ENCODE measurements at regions not wholly inside any gene's neighbourhood (a gene's known extent, or its start where the extent isn't known, plus 50 kb on each side); places are given as distances from the start of the nearest gene placed in this dataset.
"Not testable (repeated sequence)": the region's sequence is repeated elsewhere in the genome, so short reads cannot be mapped to it uniquely, and the experiment has no call there.

DNA sequence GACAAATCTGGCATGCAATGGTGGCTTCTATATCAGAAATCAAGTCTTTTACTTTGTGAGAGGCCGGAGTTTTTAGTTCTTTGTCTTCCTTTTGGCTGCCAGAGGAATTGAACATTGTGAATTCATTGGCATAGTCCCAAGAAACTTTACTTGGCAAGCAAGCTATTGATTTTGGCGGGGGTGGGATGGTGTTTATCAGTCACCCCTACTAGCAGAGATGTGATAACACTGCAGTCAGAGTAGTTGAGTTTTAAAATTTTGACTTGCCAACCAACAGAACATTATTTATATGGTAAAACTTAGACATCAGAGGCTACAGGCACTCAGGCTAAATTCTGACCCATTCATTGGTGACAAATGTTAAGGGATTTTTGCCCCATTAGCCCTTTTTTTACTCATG lies 129.7 kb downstream of the FAM72C start:
- DNase-seq (ENCODE audit: low read depth in 2 of 2, low spot score in 1 of 2) = not testable (repeated sequence)

DNA sequence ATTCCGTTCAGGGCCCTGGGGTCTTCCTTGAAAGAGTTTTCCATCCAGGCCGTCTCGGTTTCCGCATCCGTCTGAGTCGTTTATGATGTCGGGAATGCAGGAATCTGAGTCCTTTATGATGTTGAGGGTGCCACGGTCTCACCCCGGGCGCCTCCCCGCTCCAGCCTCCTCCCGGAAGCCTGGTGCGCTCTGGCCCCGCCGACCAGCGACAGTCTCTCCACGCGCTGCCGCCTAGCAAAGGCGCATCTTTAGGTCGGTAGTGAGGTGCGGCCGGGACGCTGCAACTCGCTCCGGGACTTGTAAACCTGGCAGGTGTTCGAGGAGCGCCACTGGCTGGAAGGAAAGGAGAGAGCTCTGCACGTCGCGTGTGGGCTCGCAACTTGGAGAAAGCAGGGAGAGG lies 132.6 kb downstream of the FAM72C start:
- DNase-seq (ENCODE audit: low read depth in 2 of 2, low spot score in 1 of 2) = not testable (repeated sequence)

DNA sequence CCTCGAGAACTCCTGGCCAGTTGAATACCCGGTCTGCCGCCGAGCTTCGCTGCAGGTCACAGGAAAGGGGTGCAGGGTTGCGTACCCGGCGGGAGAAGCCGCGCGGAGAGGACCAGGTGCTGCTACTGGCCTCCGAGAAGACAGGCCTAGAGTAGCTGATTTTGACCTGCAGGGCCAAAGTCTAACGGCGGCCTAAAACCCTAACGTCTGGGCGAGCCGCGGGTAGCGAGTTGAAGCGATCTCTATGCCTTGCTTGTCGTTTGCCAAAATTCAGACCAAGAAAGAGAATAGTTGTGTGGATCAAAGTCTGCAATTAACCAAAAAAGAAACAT lies 133.2 kb downstream of the FAM72C start:
- not testable (repeated sequence) for DNase-seq (ENCODE audit: low read depth in 2 of 2, low spot score in 1 of 2)

DNA sequence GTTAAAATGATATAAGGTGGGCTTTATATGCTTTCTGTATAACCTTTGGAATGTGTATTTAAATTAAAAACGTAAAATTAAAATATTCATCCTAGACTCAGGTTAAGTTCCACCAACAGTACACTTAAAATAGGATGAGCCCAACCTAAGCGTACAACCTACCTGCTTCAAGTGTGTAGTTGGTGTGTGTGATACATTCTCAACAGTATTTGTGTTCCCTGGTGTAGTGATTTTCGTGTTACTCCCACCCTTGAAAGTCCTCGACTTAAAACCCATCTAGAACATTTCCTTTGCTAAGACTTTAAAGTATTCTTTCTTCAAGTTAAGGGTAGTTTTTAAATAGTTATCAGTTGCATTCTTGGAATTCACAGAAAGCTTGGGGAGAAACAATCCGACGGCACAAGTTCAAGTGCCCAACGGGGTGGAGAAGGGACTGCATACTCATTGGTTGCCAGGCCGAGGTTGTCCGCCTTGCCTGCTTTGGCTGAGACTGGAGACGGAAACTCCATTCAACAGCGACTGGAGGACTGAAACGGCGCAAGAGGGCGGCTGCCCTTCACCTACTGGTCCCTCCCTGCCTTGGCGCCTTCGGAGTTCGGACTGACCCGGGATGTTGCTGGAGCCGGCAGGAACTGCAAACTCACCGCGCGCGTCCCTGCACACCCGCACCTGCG lies 133.7 kb downstream of the FAM72C start:
- DNase-seq (ENCODE audit: low read depth in 2 of 2, low spot score in 1 of 2) = not testable (repeated sequence)

DNA sequence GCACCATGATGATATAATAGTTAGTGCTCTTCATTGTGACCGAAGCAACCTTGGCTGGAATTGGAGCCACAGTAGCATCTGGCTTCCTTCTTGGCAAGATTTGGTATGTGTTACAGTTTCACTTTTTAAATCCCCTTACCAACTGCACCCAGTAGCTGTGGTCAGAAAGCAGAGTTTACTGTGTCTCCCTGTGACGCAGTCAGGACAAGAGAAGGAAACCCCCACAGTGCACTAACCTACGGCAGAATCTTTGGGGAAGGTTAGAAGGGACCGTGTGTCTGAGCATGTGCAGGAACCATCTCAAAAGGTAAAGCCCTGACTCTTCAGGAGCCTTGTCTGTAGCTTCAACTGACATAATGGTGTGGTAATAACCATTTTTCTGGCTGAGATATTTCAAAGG lies 138.4 kb downstream of the FAM72C start:
- DNase-seq (ENCODE audit: low read depth in 2 of 2, low spot score in 1 of 2) = not testable (repeated sequence)

DNA sequence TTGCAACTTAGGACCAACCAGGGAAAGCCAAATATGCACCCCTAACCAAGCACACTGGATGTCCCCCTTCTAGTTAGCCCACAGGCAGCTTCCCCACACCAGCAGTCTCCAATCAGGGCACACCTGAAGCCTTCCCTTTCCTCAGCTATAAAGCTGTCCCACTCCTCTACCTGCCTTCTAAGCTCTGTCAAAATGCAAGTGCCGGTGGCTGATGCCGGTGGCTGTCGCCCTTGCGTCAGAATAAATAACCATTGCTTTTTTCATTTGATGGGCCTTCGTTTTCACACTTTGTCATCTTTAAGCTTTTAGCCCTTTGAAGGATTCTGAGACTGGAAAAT lies 139.4 kb downstream of the FAM72C start:
- DNase-seq (ENCODE audit: low read depth in 2 of 2, low spot score in 1 of 2) = not testable (repeated sequence)

DNA sequence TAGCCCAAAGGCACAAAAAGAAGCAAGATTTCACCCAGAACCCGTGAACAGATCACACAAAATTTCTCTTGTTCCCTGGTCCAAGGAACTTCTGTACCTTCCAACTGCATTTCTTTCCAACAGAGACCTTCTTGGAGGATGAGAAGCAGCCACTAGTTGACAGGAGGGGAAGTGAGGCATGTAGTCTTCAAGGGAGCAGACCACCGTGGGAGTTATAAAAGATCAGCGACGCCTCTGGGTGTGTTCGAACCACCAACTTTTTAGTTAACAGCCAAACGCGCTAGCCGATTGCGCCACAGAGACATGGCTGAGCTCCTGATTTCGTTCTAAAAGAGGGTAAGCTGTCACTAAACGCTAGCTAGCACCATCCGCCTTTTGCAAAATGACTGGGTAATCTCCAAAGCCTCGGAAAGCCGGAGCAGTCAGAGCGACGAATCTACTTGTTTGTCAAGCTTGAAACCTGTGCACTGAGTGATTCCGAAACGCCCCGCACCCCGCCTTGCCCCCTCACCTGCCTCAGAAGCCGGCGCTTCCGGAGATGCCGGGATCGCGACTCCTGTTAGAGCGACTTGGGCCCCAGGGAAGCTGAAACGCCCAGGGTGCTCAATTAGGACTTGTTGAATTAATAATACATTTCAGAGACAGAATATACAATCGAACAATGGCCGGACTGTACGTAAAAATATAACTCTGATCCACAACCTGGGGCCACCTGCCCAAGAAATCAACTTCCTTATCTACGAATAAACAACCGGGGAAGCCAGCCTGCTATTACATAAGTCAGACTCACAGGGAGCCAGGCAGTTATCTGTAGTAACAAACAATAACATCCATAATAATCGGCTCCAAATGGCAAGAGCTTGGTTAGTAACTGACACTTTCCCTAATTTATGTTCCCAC lies 140.1 kb downstream of the FAM72C start:
- DNase-seq (ENCODE audit: low read depth in 2 of 2, low spot score in 1 of 2) = not testable (repeated sequence)

DNA sequence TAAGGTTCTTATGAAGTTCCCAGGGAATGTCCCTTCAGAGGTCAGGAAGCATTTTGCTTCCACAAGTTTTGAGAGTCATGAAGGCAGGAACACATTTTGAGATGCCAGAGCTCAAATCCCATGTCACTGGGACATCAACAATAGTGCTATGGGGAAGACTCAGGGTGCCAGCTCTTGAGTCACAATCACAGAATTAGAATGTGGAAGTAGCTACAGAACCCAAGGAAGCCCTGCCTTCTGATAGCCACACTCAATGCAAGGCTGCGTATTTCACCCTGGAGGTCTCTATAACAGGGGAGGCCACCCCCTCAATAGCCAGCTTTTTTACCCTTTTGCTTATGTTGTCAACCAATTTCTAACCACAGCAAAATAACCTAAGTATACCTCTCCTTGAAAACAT lies 145.6 kb downstream of the FAM72C start:
- DNase-seq (ENCODE audit: low read depth in 2 of 2, low spot score in 1 of 2) = not testable (repeated sequence)

DNA sequence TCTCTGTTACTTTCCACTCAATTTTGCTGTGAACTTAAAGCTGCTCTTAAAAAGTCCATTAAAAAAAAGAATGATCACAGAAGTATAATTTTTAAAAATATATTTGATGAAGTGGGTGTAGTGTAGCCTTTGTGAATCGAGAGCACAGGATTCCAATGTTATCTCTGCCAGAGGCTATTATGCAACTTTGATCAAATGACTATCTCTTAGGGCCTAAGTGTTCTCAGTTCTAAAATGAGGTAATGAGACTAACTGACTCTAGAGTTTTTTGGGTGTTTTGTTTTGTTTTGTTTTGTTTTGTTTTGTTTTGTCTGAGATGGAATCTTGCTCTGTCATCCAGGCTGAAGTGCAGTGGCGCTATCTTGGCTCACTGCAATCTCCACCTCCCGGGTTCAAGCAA lies 147.5 kb downstream of the FAM72C start:
- not testable (repeated sequence) for DNase-seq (ENCODE audit: low read depth in 2 of 2, low spot score in 1 of 2)

DNA sequence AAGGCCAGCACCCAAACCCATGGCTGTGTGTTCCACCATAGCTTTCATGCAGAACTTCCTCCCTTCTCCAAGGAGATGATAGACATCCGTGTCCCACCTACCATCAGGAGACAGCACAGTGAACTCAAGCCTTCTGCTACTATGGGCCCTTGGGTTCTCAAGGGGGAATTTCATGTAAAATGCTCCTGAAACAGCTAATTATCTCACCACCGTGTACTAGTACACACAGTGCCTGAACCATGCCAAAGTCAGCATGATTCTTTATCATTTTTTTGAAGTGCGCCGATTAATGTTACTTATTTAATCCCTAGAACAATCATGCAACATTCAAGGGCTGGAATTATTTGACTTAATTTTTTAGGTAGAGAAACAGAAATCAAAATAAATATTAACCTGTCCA lies 151.7 kb downstream of the FAM72C start:
- not testable (repeated sequence) for DNase-seq (ENCODE audit: low read depth in 2 of 2, low spot score in 1 of 2)

DNA sequence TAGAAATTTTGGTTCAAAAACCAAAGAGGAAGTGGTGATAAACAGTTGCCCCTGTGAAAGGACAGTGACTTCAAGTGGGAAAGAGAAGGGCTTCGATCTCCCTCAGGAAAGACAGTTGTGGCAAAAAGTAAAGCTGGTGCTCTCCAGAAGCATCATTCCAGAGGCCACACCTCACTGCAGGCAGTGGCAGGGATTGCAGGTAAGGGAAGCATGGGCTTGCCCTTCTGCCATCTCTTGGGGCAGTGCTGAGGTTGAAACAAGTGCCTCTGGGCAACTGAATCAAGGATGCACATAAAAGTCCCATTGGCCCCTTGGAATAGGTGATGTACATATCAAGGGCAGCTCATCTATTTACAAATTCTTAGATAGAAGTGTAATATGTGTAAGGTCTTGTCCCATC lies 155.4 kb downstream of the FAM72C start:
- not testable (repeated sequence) for DNase-seq (ENCODE audit: low read depth in 2 of 2, low spot score in 1 of 2)

DNA sequence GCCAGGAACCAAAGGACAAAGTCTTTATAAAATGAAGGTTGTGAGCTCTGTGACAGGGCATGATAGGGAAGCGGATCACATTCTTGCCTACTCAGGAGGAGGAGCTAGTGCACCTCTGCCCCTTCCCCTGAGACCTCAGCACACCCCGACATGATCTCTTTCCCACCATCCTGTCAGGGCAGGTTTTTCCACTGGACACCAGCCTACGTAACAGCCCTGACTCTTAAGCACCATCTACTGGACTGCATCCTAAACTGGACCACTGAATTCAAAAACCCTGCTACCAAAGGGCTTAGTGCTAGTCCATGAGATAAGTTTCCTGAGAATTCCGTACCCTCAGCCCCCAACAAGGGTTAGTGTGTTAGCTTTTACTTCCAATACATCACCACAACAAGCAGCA lies 166.4 kb downstream of the FAM72C start:
- DNase-seq (ENCODE audit: low read depth in 2 of 2, low spot score in 1 of 2) = not testable (repeated sequence)

DNA sequence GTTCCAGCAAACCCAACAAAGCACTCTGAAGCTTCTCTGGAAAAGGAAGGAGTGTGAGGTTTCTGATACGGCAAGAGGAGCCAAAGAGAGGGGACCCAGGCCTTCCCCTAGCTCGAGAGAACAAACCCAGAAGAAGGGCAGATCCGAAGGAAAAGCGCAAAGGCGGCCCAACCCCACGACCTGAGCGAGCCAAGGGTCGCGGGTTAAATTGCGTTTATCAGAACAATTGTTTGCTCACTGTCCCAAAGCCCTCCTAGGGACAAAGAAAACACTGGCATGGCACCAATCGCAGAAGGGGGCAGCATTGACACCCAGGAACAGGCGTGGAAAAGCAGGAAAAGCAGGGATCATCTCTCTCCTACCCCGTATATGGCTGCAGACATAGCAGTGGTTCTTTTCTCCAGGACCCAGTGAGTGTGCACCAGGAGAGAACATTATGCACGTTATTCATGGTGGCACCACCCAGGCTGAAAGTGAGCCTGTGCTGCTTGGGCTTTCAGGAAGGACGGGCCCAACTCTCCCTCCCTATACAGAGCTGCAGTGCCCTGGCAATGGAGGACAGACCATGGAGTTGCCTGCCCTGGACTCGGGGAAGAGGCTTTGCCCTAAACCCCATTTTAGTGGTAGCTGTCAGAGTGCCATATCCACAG lies 167.0 kb downstream of the FAM72C start:
- not testable (repeated sequence) for DNase-seq (ENCODE audit: low read depth in 2 of 2, low spot score in 1 of 2)

DNA sequence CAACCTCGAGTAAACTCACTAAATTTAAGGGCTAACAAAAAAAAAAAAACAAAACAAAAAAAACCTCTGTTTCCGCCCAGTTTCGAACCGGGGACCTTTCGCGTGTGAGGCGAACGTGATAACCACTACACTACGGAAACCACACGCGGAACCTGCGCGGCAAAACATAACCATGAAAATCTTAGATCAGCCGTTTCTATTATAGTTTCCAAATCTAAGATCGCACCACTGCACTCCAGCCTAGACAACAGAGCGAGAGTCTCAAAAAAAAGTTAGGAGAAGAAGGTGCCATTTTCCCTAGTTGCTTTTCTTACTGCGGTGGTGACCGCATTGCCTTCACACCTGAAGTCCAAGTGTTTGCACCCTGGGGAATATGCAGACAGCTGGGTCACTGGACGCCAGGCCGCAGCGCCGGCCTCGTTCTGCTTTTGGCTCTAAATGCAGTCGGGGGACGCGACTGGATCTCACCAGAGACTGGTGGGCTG lies 167.8 kb downstream of the FAM72C start:
- not testable (repeated sequence) for DNase-seq (ENCODE audit: low read depth in 2 of 2, low spot score in 1 of 2)

DNA sequence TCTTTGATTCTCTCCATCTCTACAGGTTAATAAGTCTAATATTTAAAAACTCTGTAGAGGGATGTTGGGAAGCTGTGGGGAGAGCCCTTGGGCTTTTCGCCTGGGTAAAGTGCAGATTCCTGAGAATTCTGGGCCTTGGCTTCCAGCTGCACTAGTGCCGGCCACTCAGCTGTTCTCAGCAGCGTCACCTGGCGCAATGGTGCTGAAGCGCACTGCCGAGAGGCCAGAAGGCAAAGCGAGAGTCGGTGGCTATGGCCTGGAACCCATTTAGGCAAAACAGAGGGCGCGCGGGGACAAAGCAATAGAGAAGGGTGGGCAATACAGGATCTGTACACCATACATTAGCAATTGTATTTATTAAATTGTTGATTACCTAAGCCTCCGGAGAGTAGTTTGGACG lies 168.7 kb downstream of the FAM72C start:
- not testable (repeated sequence) for DNase-seq (ENCODE audit: low read depth in 2 of 2, low spot score in 1 of 2)

DNA sequence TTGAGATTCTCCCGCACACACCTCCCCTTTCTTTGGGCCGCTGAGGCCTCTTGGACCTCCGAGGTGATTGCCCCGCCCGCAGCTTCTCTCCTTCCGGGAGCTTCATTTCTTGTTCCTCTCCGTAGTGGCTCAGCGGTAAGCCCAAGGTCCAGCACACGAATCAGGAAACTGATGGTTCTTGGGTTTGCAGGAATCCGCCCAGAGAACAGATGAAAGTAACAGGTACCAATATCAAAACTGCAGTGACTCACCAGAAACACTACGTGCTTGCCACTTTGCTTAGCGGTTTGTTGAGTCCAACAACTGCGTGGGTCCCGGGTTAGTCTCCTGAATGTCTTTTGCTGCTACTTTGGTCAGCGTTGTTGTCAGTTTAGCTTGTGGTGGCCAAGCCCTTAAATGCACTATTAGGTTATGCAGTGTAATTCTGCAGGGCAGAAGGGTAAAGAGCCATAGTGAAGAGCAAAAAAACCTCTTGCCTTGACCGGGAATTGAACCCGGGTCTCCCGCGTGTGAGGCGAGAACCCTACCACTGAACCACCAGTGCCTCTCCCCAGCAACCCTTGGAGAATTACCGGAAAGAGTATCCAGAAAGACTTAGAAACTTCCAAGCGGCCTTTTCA lies 172.1 kb downstream of the FAM72C start:
- DNase-seq (ENCODE audit: low read depth in 2 of 2, low spot score in 1 of 2) = not testable (repeated sequence)

DNA sequence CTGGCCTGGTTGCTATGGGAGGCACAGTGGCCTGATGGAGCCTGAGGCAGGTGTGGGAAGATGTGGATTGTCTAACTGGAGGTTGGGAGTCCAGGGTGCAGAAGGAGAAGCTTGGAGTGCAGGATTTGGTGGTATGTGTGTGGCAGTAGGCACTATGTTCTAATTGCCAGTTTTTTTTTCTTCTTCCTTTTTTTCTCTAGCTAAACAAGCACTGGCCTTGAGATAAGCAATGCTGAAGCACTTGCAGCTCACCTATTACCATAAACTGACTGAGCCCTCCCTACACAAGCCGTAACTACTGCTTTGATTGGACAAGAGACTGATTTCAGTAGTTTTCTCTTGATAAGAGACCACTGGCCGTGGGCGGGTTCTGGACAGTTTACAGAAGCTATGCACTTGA lies 175.4 kb downstream of the FAM72C start:
- DNase-seq (ENCODE audit: low read depth in 2 of 2, low spot score in 1 of 2) = not testable (repeated sequence)

DNA sequence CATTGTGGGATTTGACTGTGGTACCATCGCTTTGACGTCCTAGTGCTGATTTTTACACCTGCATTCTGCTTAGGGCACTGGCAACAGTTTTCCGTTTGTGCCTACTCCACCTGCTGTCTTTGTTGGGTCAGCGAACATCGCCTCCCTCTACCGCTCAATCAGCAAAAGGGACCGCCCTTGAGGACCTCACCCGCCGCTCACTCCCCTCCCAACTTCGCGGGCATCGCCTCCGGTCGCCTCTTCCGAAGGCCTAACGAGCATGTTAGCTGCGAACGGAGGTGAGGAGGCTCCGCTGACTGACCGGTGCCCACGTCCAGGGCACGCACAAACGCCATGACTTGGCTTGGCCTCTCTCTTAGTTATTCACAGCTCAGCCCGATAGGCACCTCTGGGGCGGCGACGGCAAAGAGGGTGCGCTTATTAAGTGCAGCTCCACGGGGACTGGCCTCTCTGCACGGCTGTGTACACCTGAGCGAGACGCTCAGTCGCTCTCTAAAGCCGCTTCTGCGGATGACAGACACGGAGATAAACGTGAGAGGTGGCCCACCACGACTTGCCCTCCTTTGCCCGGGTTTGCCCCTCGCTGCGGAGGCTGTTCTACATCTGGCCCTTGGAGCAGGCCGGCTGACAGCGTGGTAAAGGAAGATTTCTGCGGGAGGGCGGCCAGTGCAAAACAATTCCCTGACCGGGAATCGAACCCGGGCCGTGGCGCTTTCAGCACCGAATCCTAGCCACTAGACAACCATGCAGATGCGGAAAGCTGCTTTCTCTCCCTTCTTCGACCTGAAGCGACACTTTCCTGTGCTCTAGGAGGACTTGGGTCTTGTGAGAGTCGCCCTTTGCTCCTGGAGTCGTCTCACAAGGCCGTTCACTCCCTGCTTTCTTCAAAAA lies 179.5 kb downstream of the FAM72C start:
- DNase-seq (ENCODE audit: low read depth in 2 of 2, low spot score in 1 of 2) = not testable (repeated sequence)

DNA sequence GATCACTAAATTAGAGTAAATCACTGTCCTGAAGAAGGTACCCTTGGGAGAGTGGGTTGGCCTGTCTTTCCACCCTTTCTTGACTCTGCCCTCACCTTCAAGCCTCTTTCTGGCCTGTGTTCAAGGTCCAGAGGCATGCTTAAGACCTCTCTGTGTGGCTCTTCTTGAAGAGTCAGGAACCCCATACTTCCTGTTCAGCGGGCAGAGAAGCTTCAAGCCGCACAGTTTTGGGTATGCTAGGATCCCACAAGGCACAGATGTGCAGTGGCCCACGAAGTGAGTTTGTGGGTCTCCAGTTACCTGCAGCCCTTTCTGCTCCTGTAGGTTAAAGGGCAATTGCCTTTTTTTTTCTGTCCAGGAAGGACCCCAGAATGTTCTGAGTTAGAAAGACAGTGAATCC lies 185.4 kb downstream of the FAM72C start:
- DNase-seq (ENCODE audit: low read depth in 2 of 2, low spot score in 1 of 2) = not testable (repeated sequence)

DNA sequence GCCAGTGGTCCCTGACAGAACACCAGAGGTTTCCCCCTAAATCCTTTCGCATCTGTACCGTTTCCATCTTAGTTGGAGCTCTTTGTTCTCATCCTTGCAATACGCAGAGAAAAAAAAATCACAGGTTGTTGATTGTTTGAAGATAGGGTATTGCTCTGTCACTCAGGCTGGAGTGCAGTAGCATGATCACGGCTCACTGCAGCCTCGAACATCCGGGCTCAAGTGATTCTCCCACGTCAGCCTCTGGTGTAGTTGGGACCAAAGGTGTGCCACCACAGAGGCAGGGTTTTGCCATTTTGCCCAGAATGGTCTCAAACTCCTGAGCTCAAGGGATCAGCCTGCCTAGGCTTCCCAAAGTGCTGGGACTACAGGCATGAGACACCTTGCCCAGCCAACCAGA lies 185.9 kb downstream of the FAM72C start:
- DNase-seq (ENCODE audit: low read depth in 2 of 2, low spot score in 1 of 2) = not testable (repeated sequence)
